H1 (cell line): ENCODE measurements at regions not wholly inside any gene's neighbourhood (a gene's known extent, or its start where the extent isn't known, plus 50 kb on each side); places are given as distances from the start of the nearest gene placed in this dataset.

Source experiments
- CTCF ChIA-PET: fragments of 300-600 bp; sonication (Branson Sonifier 250); formaldehyde crosslinking; loops from one replicate; lab custom pipeline; 2021; ENCODE audit not compliant: partially characterized antibody; lab: Charles Lee
- POLR2A ChIA-PET: fragments of 300-600 bp; sonication (Branson Sonifier 250); formaldehyde crosslinking; loops from one replicate; lab custom pipeline; 2021; ENCODE audit warnings: inconsistent platforms; ENCODE audit not compliant: partially characterized antibody; lab: Charles Lee
- DNase-seq, 2 experiments: peaks; one replicate each; pipeline versions ENCODE4 v3.0.0 to v3.0.0-alpha.2; 2010 to 2022; ENCODE audit warnings: low spot score in 2 of 2, low read depth in 1 of 2, mixed read lengths in 1 of 2
- FAIRE-seq: peaks from 2 replicates; lab custom pipeline; 2011; peaks lifted over from hg19 to GRCh38; lab: Jason Lieb, UNC
- H2AFZ ChIP-seq: 2 replicates; pipeline ENCODE4 v1.8.1; 2012; ENCODE audit warnings: low read length, inconsistent platforms
- H2AK5ac ChIP-seq: 2 replicates; pipeline ENCODE4 v1.6.1; 2013; ENCODE audit warnings: low read depth, low read length
- H2BK120ac ChIP-seq: replicated peaks from 2 replicates; pipeline ENCODE3; 2013; ENCODE audit warnings: low read depth, low read length, inconsistent platforms
- H2BK12ac ChIP-seq: 2 replicates; pipeline ENCODE4 v1.6.1; 2013; ENCODE audit warnings: low read depth, low read length
- H2BK15ac ChIP-seq: 2 replicates; pipeline ENCODE4 v1.6.1; 2013; ENCODE audit warnings: low read length
- H2BK20ac ChIP-seq: 2 replicates; pipeline ENCODE4 v1.6.1; 2013; ENCODE audit warnings: low read length
- H2BK5ac ChIP-seq: 2 replicates; pipeline ENCODE4 v1.6.1; 2013; ENCODE audit warnings: low read depth, low read length
- H3K14ac ChIP-seq: 2 replicates; pipeline ENCODE4 v1.6.1; 2013; ENCODE audit warnings: inconsistent platforms; ENCODE audit not compliant: insufficient read length
- H3K18ac ChIP-seq: 2 replicates; pipeline ENCODE4 v1.6.1; 2013; ENCODE audit warnings: low read length; ENCODE audit errors: extremely low read depth
- H3K23ac ChIP-seq: 2 replicates; pipeline ENCODE4 v1.6.1; 2013; ENCODE audit warnings: inconsistent platforms; ENCODE audit not compliant: insufficient read length
- H3K23me2 ChIP-seq: 2 replicates; pipeline ENCODE4 v1.6.1; 2013; ENCODE audit warnings: low read depth, low read length
- H3K27ac ChIP-seq: 2 replicates; pipeline ENCODE4 v1.6.1; 2011; ENCODE audit warnings: low read depth, low read length, inconsistent platforms
- H3K27me3 ChIP-seq, 4 experiments: replicated peaks in 1 of 4; 1 replicate in 1 of 4; 2 replicates in 3 of 4; pipeline versions ENCODE4 v1.6.1 to v1.8.1; 2011 to 2013; ENCODE audit warnings: low read length in 3 of 4, mild to moderate bottlenecking in 3 of 4, inconsistent platforms in 2 of 4, mixed read lengths in 2 of 4, moderate library complexity in 1 of 4; ENCODE audit not compliant: control insufficient read depth in 3 of 4, insufficient read depth in 3 of 4; ENCODE audit errors: extremely low read depth in 1 of 4
- H3K36me3 ChIP-seq, 4 experiments: 2 replicates each; pipeline versions ENCODE4 v1.6.1 to v1.8.1; 2011 to 2013; ENCODE audit warnings: mild to moderate bottlenecking in 4 of 4, low read length in 3 of 4, moderate library complexity in 2 of 4, control low read depth in 1 of 4, inconsistent platforms in 1 of 4; ENCODE audit not compliant: insufficient read depth in 4 of 4, control insufficient read depth in 2 of 4
- H3K4ac ChIP-seq: replicated peaks from 2 replicates; pipeline ENCODE3; 2013; ENCODE audit warnings: low read length, low read depth, mixed read lengths, inconsistent platforms; ENCODE audit not compliant: insufficient read length
- H3K4me1 ChIP-seq, 4 experiments: replicated peaks in 1 of 4; 1 replicate in 1 of 4; 2 replicates in 3 of 4; pipeline versions ENCODE4 v1.6.1 to v1.8.1; 2011 to 2013; ENCODE audit warnings: low read length in 3 of 4, inconsistent platforms in 2 of 4, mixed read lengths in 1 of 4; ENCODE audit not compliant: insufficient read depth in 4 of 4, control insufficient read depth in 3 of 4
- H3K4me2 ChIP-seq, 2 experiments: 2 replicates each; pipeline versions ENCODE4 v1.6.1 to v1.8.1; 2011 to 2013; ENCODE audit warnings: low read depth in 2 of 2, low read length in 2 of 2, control low read depth in 1 of 2, inconsistent platforms in 1 of 2, mild to moderate bottlenecking in 1 of 2; ENCODE audit not compliant: insufficient read depth in 1 of 2
- H3K4me3 ChIP-seq, 4 experiments: fragments of 200-600, 300-600 bp in 1 of 4; sonication (generic), shearing (Covaris generic), sonication (Bioruptor Twin) in 1 of 4; 2 replicates each; pipeline versions ENCODE4 v1.5.1 to v1.8.1; 2011 to 2016; ENCODE audit warnings: low read length in 4 of 4, low read depth in 3 of 4, control low read depth in 2 of 4, inconsistent platforms in 2 of 4, mild to moderate bottlenecking in 2 of 4, mixed read lengths in 1 of 4, moderate library complexity in 1 of 4; ENCODE audit not compliant: insufficient read depth in 2 of 4; ENCODE audit errors: extremely low read depth in 1 of 4
- H3K56ac ChIP-seq: replicated peaks from 2 replicates; pipeline ENCODE3; 2013; ENCODE audit warnings: low read depth, mild to moderate bottlenecking, mixed read lengths, low read length, inconsistent platforms; ENCODE audit not compliant: insufficient read length
- H3K79me1 ChIP-seq: 2 replicates; pipeline ENCODE4 v1.6.1; 2013; ENCODE audit warnings: low read depth, low read length, control low read depth
- H3K79me2 ChIP-seq, 2 experiments: 2 replicates each; pipeline versions ENCODE4 v1.6.1 to v1.8.1; 2012 to 2013; ENCODE audit warnings: low read length in 2 of 2, mild to moderate bottlenecking in 2 of 2, inconsistent platforms in 1 of 2; ENCODE audit not compliant: insufficient read depth in 2 of 2, control insufficient read depth in 1 of 2
- H3K9ac ChIP-seq, 4 experiments: replicated peaks in 1 of 4; 1 replicate in 1 of 4; 2 replicates in 3 of 4; pipeline versions ENCODE4 v1.6.1 to v1.8.1; 2011 to 2013; ENCODE audit warnings: low read depth in 3 of 4, low read length in 3 of 4, control low read depth in 2 of 4, mild to moderate bottlenecking in 2 of 4, moderate library complexity in 2 of 4, inconsistent platforms in 1 of 4; ENCODE audit errors: extremely low read depth in 1 of 4
- H3K9me3 ChIP-seq, 2 experiments: 2 replicates each; pipeline versions ENCODE4 v1.6.1 to v1.8.1; 2012 to 2013; ENCODE audit warnings: mild to moderate bottlenecking in 2 of 2, moderate library complexity in 2 of 2, control low read depth in 1 of 2, inconsistent platforms in 1 of 2, low read depth in 1 of 2, low read length in 1 of 2, mixed read lengths in 1 of 2; ENCODE audit not compliant: insufficient read depth in 2 of 2
- H4K20me1 ChIP-seq, 2 experiments: replicated peaks in 1 of 2; 2 replicates each; pipeline versions ENCODE3 to v1.8.1; 2011 to 2013; ENCODE audit warnings: inconsistent platforms in 2 of 2, low read length in 2 of 2, mild to moderate bottlenecking in 1 of 2; ENCODE audit not compliant: insufficient read depth in 2 of 2, control insufficient read depth in 1 of 2
- H4K5ac ChIP-seq: 2 replicates; pipeline ENCODE4 v1.6.1; 2013; ENCODE audit warnings: low read length, low read depth, mixed read lengths, inconsistent platforms; ENCODE audit not compliant: insufficient read length
- H4K8ac ChIP-seq: 2 replicates; pipeline ENCODE4 v1.8.0; 2013; ENCODE audit warnings: mild to moderate bottlenecking, moderate library complexity, low read length, inconsistent platforms; ENCODE audit not compliant: insufficient read depth; ENCODE audit errors: extremely low read depth
- H4K91ac ChIP-seq: replicated peaks from 2 replicates; pipeline ENCODE3; 2013; ENCODE audit warnings: low read length, mixed read lengths, inconsistent platforms; ENCODE audit not compliant: insufficient read length
- CHD2 ChIP-seq: IDR thresholded peaks from 2 replicates; pipeline ENCODE4 v1.6.1; 2012; ENCODE audit warnings: low read length, improper control_type of control experiment
- CTCF ChIP-seq, 3 experiments: IDR thresholded peaks; 1 replicate in 2 of 3; 2 replicates in 1 of 3; pipeline versions ENCODE4 v1.5.1 to v1.6.1; 2011; ENCODE audit warnings: low read length in 3 of 3, mild to moderate bottlenecking in 3 of 3, inconsistent platforms in 2 of 3, low read depth in 1 of 3, moderate library complexity in 1 of 3; ENCODE audit not compliant: insufficient read depth in 1 of 3; ENCODE audit errors: control extremely low read depth in 1 of 3
- JUND ChIP-seq: IDR thresholded peaks from 2 replicates; pipeline ENCODE4 v1.6.1; 2011; ENCODE audit warnings: mild to moderate bottlenecking, improper control_type of control experiment, low read length
- KDM1A ChIP-seq: fragments of 200-600, 300-600 bp; sonication (generic); IDR thresholded peaks from 2 replicates; pipeline ENCODE4 v1.7.1; 2016; ENCODE audit warnings: mild to moderate bottlenecking, low read length, borderline replicate concordance
- PHF8 ChIP-seq: fragments of 200-600 bp; sonication (generic); conservative IDR thresholded peaks from 2 replicates; pipeline ENCODE4 v1.7.1; 2012; ENCODE audit warnings: low read depth, mild to moderate bottlenecking, inconsistent platforms, low read length, moderate library complexity
- RAD21 ChIP-seq, 2 experiments: IDR thresholded peaks in 1 of 2; conservative IDR thresholded peaks in 1 of 2; 2 replicates each; pipeline ENCODE4 v1.6.1; 2011; ENCODE audit warnings: low read depth in 2 of 2, low read length in 2 of 2, improper control_type of control experiment in 1 of 2, inconsistent platforms in 1 of 2, mild to moderate bottlenecking in 1 of 2, moderate library complexity in 1 of 2
- WGBS, 2 experiments: shearing (Covaris generic) in 1 of 2; methylation state at CpG; one replicate each; pipeline versions ENCODE4 v1.1.6 to v1.1.7; 2013 to 2015; ENCODE audit warnings: low lambda C conversion rate in 2 of 2, mixed read lengths in 2 of 2, inconsistent platforms in 1 of 2, low coverage in 1 of 2, missing lambda C conversion rate in 1 of 2; ENCODE audit not compliant: insufficient replicate concordance in 2 of 2, insufficient coverage in 1 of 2, insufficient read length in 1 of 2; ENCODE audit errors: extremely low coverage in 1 of 2, missing lambda C conversion rate in 1 of 2; 5-methylcytosine and 5-hydroxymethylcytosine counted together
- TF ChIP-seq, protein P1 (sequence below): IDR thresholded peaks from 2 replicates; pipeline ENCODE4 v1.6.1; 2011; ENCODE audit warnings: low read depth, mild to moderate bottlenecking, low read length; ENCODE audit not compliant: insufficient read depth

- CTCF ChIA-PET, result interaction anchor here (0.7 to 3.4 kb wide), 6 partner anchors 10 to 1125 kb away, joined by 3 to 10 read pairs (median 5); no protein-coding TSS in a partner anchor
- no peaks in the 10 kb centered on the region for H3K27me3 ChIP-seq
- FAIRE-seq (no peak), DNase-seq (no peak)
- no peak overlapping the region for H3K23ac ChIP-seq
- H4K91ac ChIP-seq, result no peak overlapping the region
- no peaks in the 10 kb centered on the region for H3K4me1 ChIP-seq
- H2BK5ac ChIP-seq, result no peak overlapping the region
- no peak overlapping the region for H2BK12ac ChIP-seq
- no peak overlapping the region for H3K4ac ChIP-seq
- POLR2A ChIA-PET, result no interaction called here
- no peak overlapping the region for H3K4me2 ChIP-seq
- no peak overlapping the region for H3K14ac ChIP-seq
- H3K27ac ChIP-seq, result no peak overlapping the region
- H3K79me2 ChIP-seq, result no peaks in the 10 kb centered on the region
- H3K79me1 ChIP-seq, result no peaks in the 10 kb centered on the region
- H3K9ac ChIP-seq, result no peak overlapping the region
- TF ChIP-seq JUND (no peak), CTCF (IDR thresholded peaks at IDR 0.05; ENCODE audit: control extremely low read depth in 1 of 3, insufficient read depth in 1 of 3, low read depth in 1 of 3, low read length in 3 of 3) (peak in 1 of 3 experiments; percentile 20; a peak in 1 of 4 replicates), RAD21 (IDR thresholded peaks at IDR 0.05 in 1 of 2, conservative IDR thresholded peaks at IDR 0.05 in 1 of 2; ENCODE audit: low read depth in 2 of 2, low read length in 2 of 2) (peak; percentile 25 to 39; a peak in 2 of 4 replicates), KDM1A (no peak), CHD2 (no peak), PHF8 (no peak)
- TF ChIP-seq, protein P1, sequence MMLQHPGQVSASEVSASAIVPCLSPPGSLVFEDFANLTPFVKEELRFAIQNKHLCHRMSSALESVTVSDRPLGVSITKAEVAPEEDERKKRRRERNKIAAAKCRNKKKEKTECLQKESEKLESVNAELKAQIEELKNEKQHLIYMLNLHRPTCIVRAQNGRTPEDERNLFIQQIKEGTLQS, result no peak
- no peak overlapping the region for H3K18ac ChIP-seq
- H2BK20ac ChIP-seq, result no peak overlapping the region
- H2BK15ac ChIP-seq, result no peak overlapping the region
- H2AK5ac ChIP-seq, result no peak overlapping the region
- H2AFZ ChIP-seq, result no peak overlapping the region
- no peaks in the 10 kb centered on the region for H3K23me2 ChIP-seq
- H3K56ac ChIP-seq, result no peak overlapping the region
- no peaks in the 10 kb centered on the region for H4K20me1 ChIP-seq
- H3K36me3 ChIP-seq, result no peaks in the 10 kb centered on the region
- 94% methylated on average over 2 of the region's 2 CpGs; no CpG with 5 or more reads in 1 of the 2 experiments for WGBS, 2 experiments
- H2BK120ac ChIP-seq, result no peak overlapping the region
- no peak overlapping the region for H3K4me3 ChIP-seq
- H3K9me3 ChIP-seq, result no peaks in the 10 kb centered on the region
- H4K8ac ChIP-seq, result no peak overlapping the region
- no peak overlapping the region for H4K5ac ChIP-seq
Measured at GRCh38 chr7:82625377-82625776, 181.8 kb upstream of the CACNA2D1 start.
